Activated gamma-delta T cell treated with anti-CD3 and anti-CD28 coated beads, Interleukin-2, amount 50 U/mL, for 16 hours (primary cell): ENCODE measurements at regions not wholly inside any gene's neighbourhood (a gene's known extent, or its start where the extent isn't known, plus 50 kb on each side); places are given as distances from the start of the nearest gene placed in this dataset.

Source experiments
- DNase-seq: peaks from one replicate; pipeline ENCODE4 v3.0.0-alpha.2; 2020; ENCODE audit warnings: low read depth

GRCh38 chr16:52235186-52235585, 311.8 kb downstream of the TOX3 start:
- DNase-seq, result no peak

GRCh38 chr16:52234626-52235025, 312.3 kb downstream of the TOX3 start:
- no peak for DNase-seq

- no peak for DNase-seq
Observed at GRCh38 chr16:52229471-52229870, 317.5 kb downstream of the TOX3 start.

- DNase-seq, result no peak
Observed at GRCh38 chr16:52227851-52228250, 319.1 kb downstream of the TOX3 start.

- no peak for DNase-seq
Observed at GRCh38 chr16:52212841-52213240, 334.1 kb downstream of the TOX3 start.

GRCh38 chr16:52209227-52209626, 337.7 kb downstream of the TOX3 start:
- no peak for DNase-seq

GRCh38 chr16:52203096-52203495, 343.8 kb downstream of the TOX3 start:
- DNase-seq, result no peak

GRCh38 chr16:52193441-52193840, 353.5 kb downstream of the TOX3 start:
- DNase-seq, result no peak

- peak; percentile 8 for DNase-seq
Observed at GRCh38 chr16:52191531-52192134, 355.3 kb downstream of the TOX3 start.

GRCh38 chr16:52184336-52184735, 362.6 kb downstream of the TOX3 start:
- no peak for DNase-seq

GRCh38 chr16:52182840-52183239, 364.1 kb downstream of the TOX3 start:
- DNase-seq, result no peak

- DNase-seq, result no peak
Observed at GRCh38 chr16:52174168-52174567, 372.8 kb downstream of the TOX3 start.

GRCh38 chr16:52171481-52171880, 375.5 kb downstream of the TOX3 start:
- no peak for DNase-seq

- DNase-seq, result no peak
Observed at GRCh38 chr16:52167328-52167727, 379.6 kb downstream of the TOX3 start.

- DNase-seq, result no peak
Observed at GRCh38 chr16:52165961-52166360, 381.0 kb downstream of the TOX3 start.

- DNase-seq, result no peak
Observed at GRCh38 chr16:52149003-52149402, 397.9 kb downstream of the TOX3 start.

- no peak for DNase-seq
Observed at GRCh38 chr16:52141871-52142270, 405.1 kb downstream of the TOX3 start.

- no peak for DNase-seq
Observed at GRCh38 chr16:52128361-52128760, 418.6 kb downstream of the TOX3 start.

GRCh38 chr16:52123842-52124241, 423.1 kb downstream of the TOX3 start:
- DNase-seq, result no peak

- DNase-seq, result no peak
Observed at GRCh38 chr16:52123061-52123839, 423.7 kb downstream of the TOX3 start.

- no peak for DNase-seq
Observed at GRCh38 chr16:52117171-52117570, 429.8 kb downstream of the TOX3 start.

- DNase-seq, result no peak
Observed at GRCh38 chr16:52114379-52114778, 432.6 kb downstream of the TOX3 start.

- no peak for DNase-seq
Observed at GRCh38 chr16:52113533-52114183, 433.3 kb downstream of the TOX3 start.
